Activated naive CD8-positive, alpha-beta T cell (primary cell): ENCODE measurements at regions not wholly inside any gene's neighbourhood (a gene's known extent, or its start where the extent isn't known, plus 50 kb on each side); places are given as distances from the start of the nearest gene placed in this dataset.

Source experiments
- H3K27ac Mint-ChIP-seq: one replicate; pipeline ENCODE4 v1.8.0; 2021; ENCODE audit warnings: mixed read lengths
- H3K27me3 Mint-ChIP-seq: one replicate; pipeline ENCODE4 v1.8.0; 2021; ENCODE audit warnings: mixed read lengths
- H3K36me3 Mint-ChIP-seq: one replicate; pipeline ENCODE4 v1.8.0; 2021; ENCODE audit warnings: mixed read lengths
- H3K4me1 Mint-ChIP-seq: one replicate; pipeline ENCODE4 v1.8.0; 2021; ENCODE audit warnings: low read depth, mixed read lengths
- H3K4me3 Mint-ChIP-seq: one replicate; pipeline ENCODE4 v1.8.0; 2021; ENCODE audit warnings: mild to moderate bottlenecking, mixed read lengths
- H3K9me3 Mint-ChIP-seq: one replicate; pipeline ENCODE4 v1.8.0; 2021; ENCODE audit warnings: low read depth, mixed read lengths

DNA sequence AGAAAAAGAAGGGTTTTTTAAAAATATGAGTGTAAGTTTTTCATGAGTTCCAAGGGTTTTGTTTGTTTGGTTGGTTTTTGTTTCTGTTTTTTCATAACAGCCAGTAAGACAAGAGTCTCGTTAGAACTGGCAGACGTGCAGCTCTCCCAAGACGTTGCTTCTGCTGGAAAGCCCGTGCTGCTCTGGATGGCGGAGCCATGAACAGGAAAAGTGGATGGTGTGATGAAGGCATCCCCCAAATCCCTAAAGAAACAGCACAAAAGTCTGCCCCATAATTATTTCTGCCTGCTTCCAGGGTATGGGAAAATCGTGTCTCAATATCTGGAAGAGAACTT lies 157.9 kb upstream of the BACE2 start:
- Mint-ChIP-seq H3K4me1 (no peaks in the 10 kb centered on the region), H3K27ac (no peak overlapping the region), H3K36me3 (no peaks in the 10 kb centered on the region), H3K27me3 (peaks cover 9% of the 10 kb centered on the region), H3K9me3 (no peaks in the 10 kb centered on the region), H3K4me3 (no peak overlapping the region)

GRCh38 chr21:41011098-41011731 lies 156.7 kb upstream of the BACE2 start:
- Mint-ChIP-seq H3K4me1 (no peaks in the 10 kb centered on the region), H3K4me3 (no peak overlapping the region), H3K9me3 (no peaks in the 10 kb centered on the region), H3K36me3 (no peaks in the 10 kb centered on the region), H3K27me3 (peaks cover 10% of the 10 kb centered on the region), H3K27ac (no peak overlapping the region)

DNA sequence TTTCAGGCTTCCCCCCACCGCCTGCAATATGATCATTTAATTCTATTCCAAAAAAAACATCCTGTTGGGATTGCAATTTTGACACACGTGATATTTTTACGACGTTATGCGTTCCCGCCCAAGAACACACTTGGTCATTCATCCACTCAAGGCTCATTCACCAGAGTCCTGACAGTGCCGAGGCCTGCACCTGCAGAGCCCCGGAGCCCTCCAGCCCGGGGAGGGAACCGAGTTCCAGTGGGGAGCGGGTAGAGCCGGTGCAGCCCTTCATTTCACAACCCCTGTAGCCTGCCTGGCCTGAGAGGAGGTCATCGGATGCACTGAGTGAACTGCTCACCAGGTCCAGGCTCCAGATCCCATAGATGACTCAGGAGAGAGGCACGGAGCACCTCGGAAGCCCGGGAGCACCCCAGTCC lies 156.0 kb upstream of the BACE2 start:
- Mint-ChIP-seq H3K27ac (no peak overlapping the region), H3K4me1 (no peaks in the 10 kb centered on the region), H3K4me3 (no peak overlapping the region), H3K27me3 (peaks cover 10% of the 10 kb centered on the region), H3K36me3 (no peaks in the 10 kb centered on the region), H3K9me3 (no peaks in the 10 kb centered on the region)

GRCh38 chr21:41012425-41012824 lies 155.5 kb upstream of the BACE2 start:
- Mint-ChIP-seq H3K4me1 (no peaks in the 10 kb centered on the region), H3K27ac (no peak overlapping the region), H3K27me3 (peaks cover 10% of the 10 kb centered on the region), H3K9me3 (no peaks in the 10 kb centered on the region), H3K36me3 (no peaks in the 10 kb centered on the region), H3K4me3 (no peak overlapping the region)

- no peak overlapping the region for H3K4me3 Mint-ChIP-seq
- no peaks in the 10 kb centered on the region for H3K9me3 Mint-ChIP-seq
- H3K4me1 Mint-ChIP-seq = no peaks in the 10 kb centered on the region
- H3K36me3 Mint-ChIP-seq = no peaks in the 10 kb centered on the region
- H3K27ac Mint-ChIP-seq = no peak overlapping the region
- peaks cover 4% of the 10 kb centered on the region for H3K27me3 Mint-ChIP-seq
Observed at GRCh38 chr21:41016472-41016871, 151.5 kb upstream of the BACE2 start.

GRCh38 chr21:41018431-41018830 lies 149.5 kb upstream of the BACE2 start:
- Mint-ChIP-seq H3K4me3 (no peak overlapping the region), H3K36me3 (no peaks in the 10 kb centered on the region), H3K27ac (no peak overlapping the region), H3K4me1 (no peaks in the 10 kb centered on the region), H3K27me3 (peaks cover 8% of the 10 kb centered on the region), H3K9me3 (no peaks in the 10 kb centered on the region)

- Mint-ChIP-seq H3K4me1 (no peaks in the 10 kb centered on the region), H3K36me3 (no peaks in the 10 kb centered on the region), H3K27me3 (peaks cover 6% of the 10 kb centered on the region), H3K9me3 (no peaks in the 10 kb centered on the region), H3K27ac (no peak overlapping the region), H3K4me3 (no peak overlapping the region)
Observed at GRCh38 chr21:41023936-41024335, 144.0 kb upstream of the BACE2 start.

DNA sequence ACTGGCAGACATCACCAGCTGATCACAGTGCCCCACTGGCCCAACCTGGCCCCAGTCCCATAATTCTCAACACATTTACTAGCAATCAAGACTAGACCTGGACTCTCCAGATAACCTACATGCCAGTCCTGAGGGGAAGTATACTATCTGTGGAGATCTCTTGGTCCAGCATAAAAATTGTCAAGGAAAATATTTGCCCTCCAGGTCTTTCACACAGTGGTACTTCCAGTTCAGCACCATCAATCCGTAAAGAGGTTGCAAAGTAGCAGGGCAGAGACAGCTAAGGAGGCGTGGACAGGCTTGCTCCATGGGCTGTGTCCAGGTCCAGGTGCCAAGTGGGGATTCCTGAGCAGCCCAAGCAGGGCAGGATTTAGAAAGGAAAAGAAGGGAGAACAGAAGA lies 143.6 kb upstream of the BACE2 start:
- Mint-ChIP-seq H3K4me1 (no peaks in the 10 kb centered on the region), H3K27me3 (peaks cover 6% of the 10 kb centered on the region), H3K36me3 (no peaks in the 10 kb centered on the region), H3K9me3 (no peaks in the 10 kb centered on the region), H3K27ac (no peak overlapping the region), H3K4me3 (no peak overlapping the region)

DNA sequence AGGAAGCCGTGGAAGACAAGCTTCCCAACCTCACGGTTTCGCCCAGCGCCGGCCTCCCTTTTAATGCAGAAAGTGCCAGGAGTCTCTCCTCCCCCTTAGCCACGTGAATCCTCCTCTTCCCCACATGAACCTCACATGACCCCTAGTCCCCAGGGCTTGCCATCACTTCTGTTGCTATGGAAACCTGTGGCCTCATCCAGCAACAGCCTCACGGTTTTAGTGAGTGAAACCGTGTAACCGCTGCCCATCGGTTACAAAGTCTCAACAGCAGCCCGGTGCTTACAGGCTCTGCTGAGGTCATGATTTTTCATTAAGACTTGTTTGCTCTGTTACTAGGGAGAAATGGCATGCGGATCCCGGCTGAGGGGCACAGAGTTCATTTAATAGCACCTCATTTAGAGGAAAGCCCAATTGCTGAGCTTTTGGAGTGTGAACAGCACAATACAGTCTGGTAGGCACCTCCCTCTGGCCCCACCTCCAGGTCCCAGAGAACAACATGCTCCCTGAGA lies 143.2 kb upstream of the BACE2 start:
- peaks cover 6% of the 10 kb centered on the region for H3K27me3 Mint-ChIP-seq
- no peaks in the 10 kb centered on the region for H3K4me1 Mint-ChIP-seq
- no peak overlapping the region for H3K4me3 Mint-ChIP-seq
- no peak overlapping the region for H3K27ac Mint-ChIP-seq
- H3K9me3 Mint-ChIP-seq = no peaks in the 10 kb centered on the region
- no peaks in the 10 kb centered on the region for H3K36me3 Mint-ChIP-seq

- Mint-ChIP-seq H3K4me3 (no peak overlapping the region), H3K27ac (no peak overlapping the region), H3K36me3 (no peaks in the 10 kb centered on the region), H3K27me3 (peaks cover 10% of the 10 kb centered on the region), H3K9me3 (no peaks in the 10 kb centered on the region), H3K4me1 (no peaks in the 10 kb centered on the region)
Observed at GRCh38 chr21:41029571-41029970, 138.4 kb upstream of the BACE2 start.

DNA sequence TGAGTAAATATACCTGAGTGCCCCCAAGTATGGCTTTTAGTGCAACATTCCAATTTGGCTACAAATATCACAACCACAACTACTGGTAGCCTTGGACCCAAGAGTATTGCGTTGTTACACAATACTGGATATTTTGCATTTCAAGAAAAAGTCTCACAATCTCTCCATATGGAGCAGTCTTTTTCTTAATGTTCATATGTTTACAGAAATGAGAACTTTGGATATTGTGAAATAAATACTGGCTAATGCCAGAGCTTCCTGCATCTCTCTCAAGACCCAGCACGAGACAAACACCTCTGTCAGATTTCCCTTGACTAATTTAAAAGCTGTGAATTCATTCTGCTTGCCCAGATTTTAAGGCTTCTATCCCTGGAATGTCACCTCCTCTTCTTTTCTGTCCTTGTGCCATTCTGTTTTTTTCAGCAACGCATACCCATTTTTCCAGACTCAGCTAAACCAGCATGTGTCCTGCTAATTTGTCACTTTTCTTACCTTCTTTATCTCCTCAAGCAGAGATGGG lies 136.2 kb upstream of the BACE2 start:
- Mint-ChIP-seq H3K27ac (no peak overlapping the region), H3K4me3 (no peak overlapping the region), H3K4me1 (no peaks in the 10 kb centered on the region), H3K36me3 (no peaks in the 10 kb centered on the region), H3K9me3 (no peaks in the 10 kb centered on the region), H3K27me3 (peaks cover 10% of the 10 kb centered on the region)

- H3K9me3 Mint-ChIP-seq = no peaks in the 10 kb centered on the region
Observed at GRCh38 chr21:41032541-41032940, 135.4 kb upstream of the BACE2 start.

DNA sequence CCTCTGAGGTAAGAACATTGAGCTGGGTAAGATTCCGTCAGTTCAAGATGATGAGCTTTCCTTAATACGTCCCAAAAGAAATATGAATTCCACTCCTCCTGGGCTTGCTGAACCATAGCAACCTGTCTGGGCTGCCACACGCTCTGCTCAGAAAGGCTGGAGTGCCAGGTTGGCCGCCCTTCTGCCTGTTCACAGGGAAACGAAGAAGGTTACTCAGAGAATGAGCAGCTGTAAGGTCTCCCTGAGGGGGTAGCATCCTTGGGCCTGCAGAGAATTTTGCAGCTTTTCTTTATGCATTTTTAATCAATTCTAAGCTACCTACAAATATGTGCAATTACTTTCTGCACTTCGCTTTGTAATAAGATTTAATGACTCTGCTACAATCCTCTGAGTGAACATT lies 130.7 kb upstream of the BACE2 start:
- Mint-ChIP-seq H3K9me3 (no peaks in the 10 kb centered on the region), H3K36me3 (no peaks in the 10 kb centered on the region), H3K4me3 (no peak overlapping the region), H3K4me1 (no peaks in the 10 kb centered on the region), H3K27me3 (peaks cover 2% of the 10 kb centered on the region), H3K27ac (no peak overlapping the region)

More at GRCh38 chr21:41032541-41032940, 135.4 kb upstream of the BACE2 start:
- H3K27ac Mint-ChIP-seq = no peak overlapping the region
- peaks cover 10% of the 10 kb centered on the region for H3K27me3 Mint-ChIP-seq
- H3K4me3 Mint-ChIP-seq = no peak overlapping the region
- no peaks in the 10 kb centered on the region for H3K4me1 Mint-ChIP-seq
- no peaks in the 10 kb centered on the region for H3K36me3 Mint-ChIP-seq

DNA sequence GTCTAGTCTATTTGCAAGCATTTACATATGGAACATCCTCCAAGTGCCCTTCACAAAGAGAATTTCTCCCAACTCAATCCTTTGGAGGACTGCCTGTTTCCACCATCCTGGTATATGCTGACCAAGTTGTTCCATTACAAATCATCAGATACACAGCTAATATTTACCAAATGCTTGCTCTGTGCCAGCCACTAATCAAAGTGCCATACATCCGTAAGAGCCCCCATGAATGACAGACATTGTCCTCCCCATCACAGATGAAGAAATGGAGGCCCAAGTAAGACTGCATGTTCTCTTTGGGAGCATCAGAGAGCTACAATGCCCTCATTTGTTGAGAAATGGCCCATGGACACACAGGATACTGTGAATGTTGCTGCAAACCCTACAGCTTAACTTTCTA lies 130.0 kb upstream of the BACE2 start:
- no peak overlapping the region for H3K4me3 Mint-ChIP-seq
- H3K9me3 Mint-ChIP-seq = no peaks in the 10 kb centered on the region
- no peak overlapping the region for H3K27ac Mint-ChIP-seq
- no peaks in the 10 kb centered on the region for H3K4me1 Mint-ChIP-seq
- peaks cover 2% of the 10 kb centered on the region for H3K27me3 Mint-ChIP-seq
- no peaks in the 10 kb centered on the region for H3K36me3 Mint-ChIP-seq

DNA sequence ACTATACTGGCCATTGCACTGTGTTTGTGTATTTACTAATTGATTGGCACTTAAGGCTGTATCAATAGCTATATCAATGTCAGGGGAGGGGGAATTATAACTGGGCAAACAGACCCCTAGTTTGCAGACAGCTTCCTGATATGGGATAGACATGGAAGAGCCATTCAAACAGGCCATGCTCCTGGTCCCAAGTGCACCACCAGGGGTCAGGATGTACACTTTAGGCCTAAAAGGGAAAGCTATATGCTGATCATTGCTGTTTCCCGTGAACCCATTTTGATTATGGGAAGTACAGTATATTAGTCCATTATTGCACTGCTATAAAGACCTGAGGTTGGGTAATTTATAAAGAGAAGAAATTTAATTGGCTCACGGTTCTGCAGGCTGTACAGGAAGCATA lies 124.9 kb upstream of the BACE2 start:
- H3K4me3 Mint-ChIP-seq = no peak overlapping the region
- H3K27ac Mint-ChIP-seq = no peak overlapping the region
- no peaks in the 10 kb centered on the region for H3K9me3 Mint-ChIP-seq
- peaks cover 4% of the 10 kb centered on the region for H3K27me3 Mint-ChIP-seq
- H3K36me3 Mint-ChIP-seq = no peaks in the 10 kb centered on the region
- no peaks in the 10 kb centered on the region for H3K4me1 Mint-ChIP-seq
